ENCODE measurements at regions not wholly inside any gene's neighbourhood (a gene's known extent, or its start where the extent isn't known, plus 50 kb on each side); places are given as distances from the start of the nearest gene placed in this dataset.
A peak's percentile ranks its signal among the peaks of the same experiment; 100 is the strongest.

DNA sequence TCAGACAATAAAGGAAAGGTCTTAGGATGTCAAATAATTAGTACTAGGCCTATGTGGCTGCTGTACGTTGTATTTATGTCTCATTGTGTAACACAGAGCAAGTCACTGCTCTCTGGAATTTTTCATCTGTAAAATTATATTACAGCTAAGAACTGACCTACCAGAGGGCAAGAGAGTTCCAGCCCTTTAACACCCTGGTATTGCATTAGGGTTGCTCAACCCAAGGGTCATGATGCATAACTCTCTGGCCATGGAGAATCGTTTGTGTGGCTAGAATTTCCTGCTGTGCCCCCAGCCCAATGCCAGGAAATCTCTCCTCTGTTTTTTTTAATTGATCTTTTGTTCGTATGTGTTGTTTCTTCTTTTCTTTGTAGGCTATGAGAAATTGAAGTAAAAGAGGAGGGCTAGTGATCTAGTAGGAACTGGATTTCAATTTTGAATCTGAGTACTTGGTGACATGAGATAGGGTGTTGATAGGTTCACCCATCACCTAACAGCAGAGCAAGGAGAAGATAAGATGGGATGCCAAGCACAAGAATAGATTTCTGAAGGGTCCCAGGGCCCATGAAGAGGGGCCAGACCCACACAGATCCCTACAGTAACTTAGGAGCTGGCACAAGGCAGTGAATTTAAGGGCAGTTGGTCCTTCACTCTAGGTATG lies 571.2 kb upstream of the TNP1 start:
- H3K36me3 ChIP-seq = peaks cover 0 to 7% (median 0%) of the 10 kb centered on the region in 9 donors
- DNase-seq (no peak), ATAC-seq (peak in 3 of 8 donors; percentile 25 to 71 (median 30))
- 42 to 45% methylated on average over 3 of the region's 3 CpGs for WGBS, 2 donors
- H3K27ac ChIP-seq = peak overlapping the region in 9 of 10 donors; percentile 8 to 77 (median 70)
- no peaks in the 10 kb centered on the region for H3K27me3 ChIP-seq
- TF ChIP-seq, protein P1, sequence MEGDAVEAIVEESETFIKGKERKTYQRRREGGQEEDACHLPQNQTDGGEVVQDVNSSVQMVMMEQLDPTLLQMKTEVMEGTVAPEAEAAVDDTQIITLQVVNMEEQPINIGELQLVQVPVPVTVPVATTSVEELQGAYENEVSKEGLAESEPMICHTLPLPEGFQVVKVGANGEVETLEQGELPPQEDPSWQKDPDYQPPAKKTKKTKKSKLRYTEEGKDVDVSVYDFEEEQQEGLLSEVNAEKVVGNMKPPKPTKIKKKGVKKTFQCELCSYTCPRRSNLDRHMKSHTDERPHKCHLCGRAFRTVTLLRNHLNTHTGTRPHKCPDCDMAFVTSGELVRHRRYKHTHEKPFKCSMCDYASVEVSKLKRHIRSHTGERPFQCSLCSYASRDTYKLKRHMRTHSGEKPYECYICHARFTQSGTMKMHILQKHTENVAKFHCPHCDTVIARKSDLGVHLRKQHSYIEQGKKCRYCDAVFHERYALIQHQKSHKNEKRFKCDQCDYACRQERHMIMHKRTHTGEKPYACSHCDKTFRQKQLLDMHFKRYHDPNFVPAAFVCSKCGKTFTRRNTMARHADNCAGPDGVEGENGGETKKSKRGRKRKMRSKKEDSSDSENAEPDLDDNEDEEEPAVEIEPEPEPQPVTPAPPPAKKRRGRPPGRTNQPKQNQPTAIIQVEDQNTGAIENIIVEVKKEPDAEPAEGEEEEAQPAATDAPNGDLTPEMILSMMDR (IDR thresholded peaks at IDR 0.05) = no peak
- intact Hi-C loops (cut with DNase I) = loop anchor here in 1 of 10 donors (5.0 to 10.0 kb wide), 3 partner anchors 39 to 96 kb away; no protein-coding TSS in a partner anchor
- H3K9me3 ChIP-seq = no peaks in the 10 kb centered on the region
- H3K4me3 ChIP-seq = no peak overlapping the region
- H3K4me1 ChIP-seq = peaks cover 0 to 56% (median 40%) of the 10 kb centered on the region in 9 donors

DNA sequence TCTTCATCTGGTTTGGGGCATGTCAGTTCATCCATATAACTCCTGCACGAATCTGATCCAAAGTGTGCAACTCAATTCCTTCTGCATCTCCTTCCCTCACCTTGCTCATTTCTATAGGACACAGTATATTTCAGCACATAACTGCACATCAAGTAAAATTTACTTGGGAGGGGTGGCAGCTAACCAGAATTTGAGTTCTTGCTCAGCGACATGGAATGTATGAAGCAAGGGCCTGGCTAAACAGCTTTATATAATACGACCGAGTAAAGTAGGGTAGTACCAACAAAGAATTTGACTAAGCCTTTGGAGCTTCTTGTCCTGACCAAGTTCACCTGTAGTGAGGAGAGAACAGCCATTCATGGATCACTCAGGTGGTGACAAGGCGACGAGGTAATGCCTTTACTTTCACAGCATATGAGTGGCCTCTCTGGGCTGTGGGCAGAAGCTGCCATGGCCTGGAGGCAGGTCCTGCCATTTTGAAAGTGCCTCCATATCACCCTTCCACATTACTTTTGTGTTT lies 570.2 kb upstream of the TNP1 start:
- H3K27me3 ChIP-seq = no peaks in the 10 kb centered on the region
- peaks cover 0 to 45% (median 30%) of the 10 kb centered on the region in 9 donors for H3K4me1 ChIP-seq
- DNase-seq (no peak), ATAC-seq (no peak)
- TF ChIP-seq, protein P1 (IDR thresholded peaks at IDR 0.05) = no peak
- H3K27ac ChIP-seq = peak overlapping the region in 1 of 10 donors; percentile 71
- H3K9me3 ChIP-seq = peaks cover 0 to 9% (median 0%) of the 10 kb centered on the region in 11 donors
- intact Hi-C loops (cut with DNase I) = loop anchor here in 1 of 10 donors (5.0 to 10.0 kb wide), 3 partner anchors 38 to 95 kb away; no protein-coding TSS in a partner anchor
- 95% methylated on average over 6 of the region's 6 CpGs for WGBS, 2 donors
- H3K4me3 ChIP-seq = no peak overlapping the region
- peaks cover 0 to 12% (median 0%) of the 10 kb centered on the region in 9 donors for H3K36me3 ChIP-seq

DNA sequence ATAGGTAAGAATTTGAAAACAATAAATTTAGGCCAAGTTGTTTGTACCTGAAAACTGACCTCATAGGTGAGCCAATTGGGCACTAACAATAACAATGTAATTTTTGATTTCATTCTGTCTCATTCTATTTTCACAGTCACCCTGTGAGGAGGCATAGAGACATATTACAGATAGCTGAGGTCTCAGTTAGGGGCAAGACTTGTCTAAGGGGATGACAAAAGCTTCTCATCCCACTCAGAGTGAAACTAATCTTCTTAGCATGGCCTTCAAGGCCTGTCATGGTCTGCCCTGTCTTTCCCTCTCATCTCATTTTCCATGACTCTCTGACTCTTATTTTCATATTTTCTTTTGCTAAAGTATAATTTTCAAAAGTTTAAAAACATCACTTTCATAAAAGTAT lies 562.0 kb upstream of the TNP1 start:
- Histone ChIP-seq H3K4me3 (no peak overlapping the region), H3K36me3 (peaks cover 0 to 19% (median 0%) of the 10 kb centered on the region in 9 donors), H3K27me3 (no peaks in the 10 kb centered on the region), H3K4me1 (peaks cover 0 to 4% (median 0%) of the 10 kb centered on the region in 9 donors), H3K27ac (no peak overlapping the region), H3K9me3 (peaks cover 0 to 13% (median 0%) of the 10 kb centered on the region in 11 donors)
- DNase-seq = no peak
- intact Hi-C loops (cut with DNase I) = no loop called here
- ATAC-seq = no peak
- TF ChIP-seq, protein P1 (IDR thresholded peaks at IDR 0.05) = no peak

DNA sequence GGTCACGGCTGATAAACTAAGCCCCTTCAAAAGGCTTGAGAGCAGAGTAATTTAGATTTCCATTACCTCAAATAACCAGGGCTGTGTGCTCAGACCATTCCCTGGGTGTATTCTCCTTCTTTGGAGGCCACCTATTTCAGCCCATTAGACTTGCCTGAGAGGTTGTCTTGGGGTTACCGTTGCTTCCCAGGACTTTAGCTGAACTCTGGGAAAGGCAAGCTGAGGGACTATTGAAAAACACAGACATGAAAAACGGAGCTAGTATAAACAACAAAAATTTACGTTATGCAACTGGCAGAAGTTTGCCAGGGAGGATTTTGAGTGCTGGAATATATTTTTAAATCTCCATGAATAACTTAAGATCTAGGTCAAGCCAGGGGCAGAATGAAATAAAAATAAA lies 561.0 kb upstream of the TNP1 start:
- DNase-seq = no peak
- Histone ChIP-seq H3K27me3 (no peaks in the 10 kb centered on the region), H3K36me3 (peaks cover 0 to 12% (median 0%) of the 10 kb centered on the region in 9 donors), H3K4me1 (peaks cover 0 to 4% (median 0%) of the 10 kb centered on the region in 9 donors), H3K27ac (peak overlapping the region in 1 of 10 donors; percentile 41), H3K4me3 (no peak overlapping the region), H3K9me3 (peaks cover 0 to 12% (median 0%) of the 10 kb centered on the region in 11 donors)
- intact Hi-C loops (cut with DNase I) = no loop called here
- WGBS, 2 donors = 75 to 79% methylated on average over 4 of the region's 4 CpGs
- TF ChIP-seq, protein P1 (IDR thresholded peaks at IDR 0.05) = no peak
- ATAC-seq = no peak
